ENCODE measurements at regions not wholly inside any gene's neighbourhood (a gene's known extent, or its start where the extent isn't known, plus 50 kb on each side); places are given as distances from the start of the nearest gene placed in this dataset.

DNA sequence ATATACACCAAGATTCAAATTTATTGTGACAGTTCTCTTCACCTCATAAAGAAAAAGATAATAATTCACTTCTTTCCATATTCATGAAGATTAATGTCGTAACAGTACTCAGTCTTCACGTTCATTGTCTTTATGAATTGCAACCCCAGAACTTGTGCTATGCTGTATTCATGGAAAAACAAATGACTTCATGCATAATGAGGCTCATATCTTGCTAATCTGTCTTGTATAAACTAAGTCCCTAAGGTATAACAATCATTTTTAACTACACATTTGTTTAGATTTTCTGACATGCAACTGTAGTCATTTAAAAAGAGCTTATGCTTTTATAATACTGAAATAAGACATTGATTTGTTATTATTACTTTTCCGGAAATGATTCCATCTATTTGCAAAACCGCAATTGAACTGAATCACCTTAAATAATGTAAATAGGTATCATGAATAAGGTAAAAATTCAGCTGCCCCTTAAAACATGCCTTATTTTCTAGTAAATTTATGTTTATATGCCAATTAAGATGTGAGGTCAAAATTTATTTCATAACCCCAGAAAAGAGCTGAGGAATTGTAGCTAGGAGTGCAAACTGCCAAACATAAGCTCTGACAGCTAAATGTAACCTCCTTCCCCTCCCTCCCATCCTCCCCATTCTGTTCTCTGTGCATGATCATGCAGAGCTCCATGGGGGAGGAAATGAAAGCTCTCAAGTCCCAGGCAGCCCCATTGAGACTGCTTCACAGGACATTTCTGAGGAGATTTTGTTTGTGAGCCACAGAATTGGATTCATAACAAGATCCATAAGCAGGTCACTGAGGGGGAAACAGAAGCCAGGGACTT lies 301.6 kb downstream of the ATP23 start:
- CTCF ChIA-PET: no interaction called here
- POLR2A ChIA-PET (ENCODE audit: unreplicated experiment): no interaction called here
- TF ChIP-seq, protein P1, sequence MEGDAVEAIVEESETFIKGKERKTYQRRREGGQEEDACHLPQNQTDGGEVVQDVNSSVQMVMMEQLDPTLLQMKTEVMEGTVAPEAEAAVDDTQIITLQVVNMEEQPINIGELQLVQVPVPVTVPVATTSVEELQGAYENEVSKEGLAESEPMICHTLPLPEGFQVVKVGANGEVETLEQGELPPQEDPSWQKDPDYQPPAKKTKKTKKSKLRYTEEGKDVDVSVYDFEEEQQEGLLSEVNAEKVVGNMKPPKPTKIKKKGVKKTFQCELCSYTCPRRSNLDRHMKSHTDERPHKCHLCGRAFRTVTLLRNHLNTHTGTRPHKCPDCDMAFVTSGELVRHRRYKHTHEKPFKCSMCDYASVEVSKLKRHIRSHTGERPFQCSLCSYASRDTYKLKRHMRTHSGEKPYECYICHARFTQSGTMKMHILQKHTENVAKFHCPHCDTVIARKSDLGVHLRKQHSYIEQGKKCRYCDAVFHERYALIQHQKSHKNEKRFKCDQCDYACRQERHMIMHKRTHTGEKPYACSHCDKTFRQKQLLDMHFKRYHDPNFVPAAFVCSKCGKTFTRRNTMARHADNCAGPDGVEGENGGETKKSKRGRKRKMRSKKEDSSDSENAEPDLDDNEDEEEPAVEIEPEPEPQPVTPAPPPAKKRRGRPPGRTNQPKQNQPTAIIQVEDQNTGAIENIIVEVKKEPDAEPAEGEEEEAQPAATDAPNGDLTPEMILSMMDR (conservative IDR thresholded peaks at IDR 0.05; ENCODE audit: low read depth, low read length): no peak
- TF ChIP-seq MAZ (IDR thresholded peaks at IDR 0.05; ENCODE audit: borderline replicate concordance, low read depth, low read length) (no peak), SMC3 (IDR thresholded peaks at IDR 0.05; ENCODE audit: low read depth, low read length) (no peak), MAFK (IDR thresholded peaks at IDR 0.05; ENCODE audit: low read depth, low read length) (no peak), FOS (IDR thresholded peaks at IDR 0.05; ENCODE audit: low read depth, low read length) (no peak), POLR2A (IDR thresholded peaks at IDR 0.05; ENCODE audit: low read depth, low read length) (no peak), RFX5 (IDR thresholded peaks at IDR 0.05; ENCODE audit: low read depth, low read length) (no peak), CHD1 (IDR thresholded peaks at IDR 0.05; ENCODE audit: low read depth, low read length) (no peak), BHLHE40 (IDR thresholded peaks at IDR 0.05; ENCODE audit: low read depth, low read length) (no peak), MXI1 (IDR thresholded peaks at IDR 0.05; ENCODE audit: borderline replicate concordance, low read depth, low read length) (no peak), RCOR1 (IDR thresholded peaks at IDR 0.05; ENCODE audit: insufficient replicate concordance, low read length) (no peak), CEBPB (IDR thresholded peaks at IDR 0.05; ENCODE audit: low read depth, low read length) (no peak), NFE2L2 (IDR thresholded peaks at IDR 0.05; ENCODE audit: low read depth, low read length) (no peak)
- TF ChIP-seq, protein P2, sequence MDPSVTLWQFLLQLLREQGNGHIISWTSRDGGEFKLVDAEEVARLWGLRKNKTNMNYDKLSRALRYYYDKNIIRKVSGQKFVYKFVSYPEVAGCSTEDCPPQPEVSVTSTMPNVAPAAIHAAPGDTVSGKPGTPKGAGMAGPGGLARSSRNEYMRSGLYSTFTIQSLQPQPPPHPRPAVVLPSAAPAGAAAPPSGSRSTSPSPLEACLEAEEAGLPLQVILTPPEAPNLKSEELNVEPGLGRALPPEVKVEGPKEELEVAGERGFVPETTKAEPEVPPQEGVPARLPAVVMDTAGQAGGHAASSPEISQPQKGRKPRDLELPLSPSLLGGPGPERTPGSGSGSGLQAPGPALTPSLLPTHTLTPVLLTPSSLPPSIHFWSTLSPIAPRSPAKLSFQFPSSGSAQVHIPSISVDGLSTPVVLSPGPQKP (IDR thresholded peaks at IDR 0.05; ENCODE audit: borderline replicate concordance, low read depth, low read length): no peak
- TF ChIP-seq, protein P3, sequence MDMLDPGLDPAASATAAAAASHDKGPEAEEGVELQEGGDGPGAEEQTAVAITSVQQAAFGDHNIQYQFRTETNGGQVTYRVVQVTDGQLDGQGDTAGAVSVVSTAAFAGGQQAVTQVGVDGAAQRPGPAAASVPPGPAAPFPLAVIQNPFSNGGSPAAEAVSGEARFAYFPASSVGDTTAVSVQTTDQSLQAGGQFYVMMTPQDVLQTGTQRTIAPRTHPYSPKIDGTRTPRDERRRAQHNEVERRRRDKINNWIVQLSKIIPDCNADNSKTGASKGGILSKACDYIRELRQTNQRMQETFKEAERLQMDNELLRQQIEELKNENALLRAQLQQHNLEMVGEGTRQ (IDR thresholded peaks at IDR 0.05; ENCODE audit: low read depth, low read length): no peak

More for the DNA sequence above, 301.6 kb downstream of the ATP23 start:
- Histone ChIP-seq H2BK15ac (ENCODE audit: low read depth, low read length) (no peak overlapping the region), H3K36me3 (ENCODE audit: control insufficient read depth, insufficient read depth, low read length) (no peaks in the 10 kb centered on the region), H4K20me1 (ENCODE audit: insufficient read depth, low read length) (no peaks in the 10 kb centered on the region), H3K4me1 (ENCODE audit: control insufficient read depth, insufficient read depth, low read length) (peaks cover 1% of the 10 kb centered on the region; the same call in 1 of the 2 replicates), H3K4me3 (ENCODE audit: insufficient read depth, low read depth, low read length) (no peak overlapping the region), H3K9ac (ENCODE audit: low read depth, low read length) (no peak overlapping the region), H3K18ac (ENCODE audit: low read depth, low read length) (peak overlapping the region; percentile 52; the same call in 1 of the 2 replicates), H3K4me2 (ENCODE audit: low read depth, low read length) (no peak overlapping the region; the same call in 1 of the 2 replicates), H2AFZ (replicated peaks; ENCODE audit: low read length, poor library complexity) (no peak overlapping the region), H4K91ac (ENCODE audit: insufficient read depth, low read depth, low read length) (no peak overlapping the region; the same call in 1 of the 2 replicates), H3K9me3 (ENCODE audit: control insufficient read depth, insufficient read depth, low read length) (no peaks in the 10 kb centered on the region), H2AK5ac (ENCODE audit: low read depth, low read length) (no peak overlapping the region), H3K27me3 (ENCODE audit: control insufficient read depth, insufficient read depth, low read length) (no peaks in the 10 kb centered on the region), H3K27ac (ENCODE audit: insufficient read depth, low read length) (peak overlapping the region; percentile 57; the same call in 1 of the 2 replicates), H2BK120ac (ENCODE audit: low read depth, low read length) (peak overlapping the region; percentile 41; the same call in 1 of the 2 replicates), H3K4ac (ENCODE audit: low read depth, low read length) (peak overlapping the region; percentile 43; the same call in 1 of the 2 replicates), H2BK20ac (ENCODE audit: low read depth, low read length) (peak overlapping the region; percentile 67; the same call in 1 of the 2 replicates), H3K9me1 (ENCODE audit: insufficient read depth, low read length) (no peaks in the 10 kb centered on the region), H3K56ac (ENCODE audit: extremely low read depth, insufficient read depth, low read length) (no peak overlapping the region), H2AK9ac (replicated peaks; ENCODE audit: low read depth, low read length, poor library complexity) (no peak overlapping the region), H4K5ac (ENCODE audit: low read depth, low read length) (no peak overlapping the region), H3K23ac (ENCODE audit: low read depth, low read length) (no peak overlapping the region; the same call in 1 of the 2 replicates), H3K79me1 (ENCODE audit: low read depth in 1 of 2, low read length in 2 of 2) (no peaks in the 10 kb centered on the region), H2BK5ac (ENCODE audit: low read depth, low read length, poor library complexity, severe bottlenecking) (no peak overlapping the region), H3K14ac (replicated peaks; ENCODE audit: low read depth, low read length) (no peak overlapping the region), H4K8ac (ENCODE audit: low read depth in 2 of 2, low read length in 2 of 2) (no peak overlapping the region; a peak in 1 of 4 replicates)
- peak; percentile 40 for DNase-seq
- ATAC-seq (ENCODE audit: low read depth): peak; percentile 74
- BruUV-seq (replicated peaks): no TSS peak
- dilution Hi-C loops (cut with HindIII; ENCODE audit: low sequenced_read_pairs, unreplicated experiment): no loop called here
- intact Hi-C loops (cut with micrococcal nuclease): no loop called here
- WGBS, 2 experiments (ENCODE audit: extremely low coverage in 2 of 2, insufficient read length in 1 of 2): no CpG with 5 or more reads among the region's 4 CpGs
- in situ Hi-C loops (cut with MboI; ENCODE audit: low sequenced_read_pairs): no loop called here
